Thoracic aorta (tissue), 2 donors: ENCODE measurements at regions not wholly inside any gene's neighbourhood (a gene's known extent, or its start where the extent isn't known, plus 50 kb on each side); places are given as distances from the start of the nearest gene placed in this dataset.

Experiments used
- ATAC-seq: fragments of 150-250 bp; one replicate; pipeline ENCODE4 v1.8.0; 2017; ENCODE audit warnings: low read depth; ENCODE audit not compliant: insufficient number of reproducible peaks, low FRiP score
- DNase-seq: peaks from one replicate; pipeline ENCODE4 v3.0.0-alpha.2; 2020; ENCODE audit warnings: low spot score
- H3K27ac ChIP-seq, 2 donors: fragments of 200-600 bp; sonication (generic); 1 replicate in 1 of 2; 2 replicates in 1 of 2; pipeline ENCODE4 v1.5.1; 2016; ENCODE audit warnings: mild to moderate bottlenecking in 2 of 2, moderate library complexity in 2 of 2
- H3K27me3 ChIP-seq: fragments of 200-600 bp; sonication (generic); replicated peaks from 2 replicates; pipeline ENCODE4 v1.6.0; 2016; ENCODE audit warnings: mild to moderate bottlenecking; ENCODE audit not compliant: insufficient read depth
- H3K36me3 ChIP-seq: fragments of 200-600 bp; sonication (generic); one replicate; pipeline ENCODE4 v1.5.1; 2016
- H3K4me1 ChIP-seq, 2 donors: fragments of 200-600 bp; sonication (generic); 1 replicate in 1 of 2; 2 replicates in 1 of 2; pipeline versions ENCODE4 v1.5.1 to v1.6.0; 2016; ENCODE audit warnings: low read depth in 2 of 2, mild to moderate bottlenecking in 1 of 2; ENCODE audit not compliant: control insufficient read depth in 1 of 2
- H3K4me3 ChIP-seq: fragments of 200-600 bp; sonication (generic); 2 replicates; pipeline ENCODE4 v1.5.1; 2016; ENCODE audit warnings: mild to moderate bottlenecking
- H3K9me3 ChIP-seq: fragments of 200-600 bp; sonication (generic); 2 replicates; pipeline ENCODE4 v1.5.1; 2016
- CTCF ChIP-seq: fragments of 200-600 bp; sonication (generic); IDR thresholded peaks from one replicate; pipeline ENCODE4 v1.5.1; 2019; ENCODE audit warnings: antibody characterized with exemption

- Histone ChIP-seq H3K27ac (no peak overlapping the region), H3K4me3 (no peak overlapping the region), H3K4me1 (no peaks in the 10 kb centered on the region), H3K9me3 (no peaks in the 10 kb centered on the region), H3K27me3 (no peaks in the 10 kb centered on the region), H3K36me3 (no peaks in the 10 kb centered on the region)
- TF ChIP-seq CTCF: no peak
- DNase-seq (no peak), ATAC-seq (no peak)
Measured at GRCh38 chr16:60295451-60295850, 1561.3 kb upstream of the GOT2 start.

GRCh38 chr16:60285794-60286193 is 1551.7 kb upstream of the GOT2 start:
- Histone ChIP-seq H3K36me3 (no peaks in the 10 kb centered on the region), H3K4me3 (no peak overlapping the region), H3K27ac (no peak overlapping the region), H3K9me3 (no peaks in the 10 kb centered on the region), H3K27me3 (no peaks in the 10 kb centered on the region), H3K4me1 (no peaks in the 10 kb centered on the region)
- ATAC-seq: no peak
- no peak for TF ChIP-seq CTCF
- no peak for DNase-seq

- H3K9me3 ChIP-seq: no peaks in the 10 kb centered on the region
- H3K36me3 ChIP-seq: no peaks in the 10 kb centered on the region
- ATAC-seq (no peak), DNase-seq (no peak)
- no peak overlapping the region for H3K27ac ChIP-seq
- TF ChIP-seq CTCF: no peak
- no peaks in the 10 kb centered on the region for H3K27me3 ChIP-seq
- no peak overlapping the region for H3K4me3 ChIP-seq
- H3K4me1 ChIP-seq: no peaks in the 10 kb centered on the region
Measured at GRCh38 chr16:60279061-60279665, 1545.0 kb upstream of the GOT2 start.

GRCh38 chr16:60274431-60275019 is 1540.4 kb upstream of the GOT2 start:
- Histone ChIP-seq H3K9me3 (no peaks in the 10 kb centered on the region), H3K4me1 (no peaks in the 10 kb centered on the region), H3K36me3 (no peaks in the 10 kb centered on the region), H3K27ac (no peak overlapping the region), H3K4me3 (no peak overlapping the region), H3K27me3 (no peaks in the 10 kb centered on the region)
- TF ChIP-seq CTCF: no peak
- ATAC-seq: no peak
- DNase-seq: no peak

- H3K9me3 ChIP-seq: no peaks in the 10 kb centered on the region
- no peaks in the 10 kb centered on the region for H3K36me3 ChIP-seq
- H3K27ac ChIP-seq: no peak overlapping the region
- H3K4me3 ChIP-seq: no peak overlapping the region
- no peak for ATAC-seq
- no peaks in the 10 kb centered on the region for H3K27me3 ChIP-seq
- TF ChIP-seq CTCF: no peak
- DNase-seq: no peak
- no peaks in the 10 kb centered on the region for H3K4me1 ChIP-seq
Measured at GRCh38 chr16:60271781-60272180, 1537.7 kb upstream of the GOT2 start.
